Muscle of leg (tissue), 3 donors: ENCODE measurements at regions not wholly inside any gene's neighbourhood (a gene's known extent, or its start where the extent isn't known, plus 50 kb on each side); places are given as distances from the start of the nearest gene placed in this dataset.

ENCODE experiments used
- DNase-seq: peaks from one replicate; pipeline ENCODE4 v3.0.0; 2013
- H3K27ac ChIP-seq: one replicate; pipeline ENCODE4 v1.5.1; 2013; ENCODE audit warnings: mild to moderate bottlenecking, low read length, control low read depth
- H3K27me3 ChIP-seq: one replicate; pipeline ENCODE4 v1.6.1; 2013; ENCODE audit warnings: low read length; ENCODE audit not compliant: control insufficient read depth, insufficient read depth
- H3K36me3 ChIP-seq: one replicate; pipeline ENCODE4 v1.6.1; 2013; ENCODE audit warnings: low read length; ENCODE audit not compliant: control insufficient read depth, insufficient read depth
- H3K4me1 ChIP-seq: one replicate; pipeline ENCODE4 v1.6.1; 2013; ENCODE audit warnings: low read length; ENCODE audit not compliant: control insufficient read depth, insufficient read depth
- H3K4me3 ChIP-seq: one replicate; pipeline ENCODE4 v1.5.1; 2013; ENCODE audit warnings: low read length, control low read depth
- H3K9me3 ChIP-seq: replicated peaks from 2 replicates; pipeline ENCODE4 v1.6.1; 2013; ENCODE audit warnings: low read depth, low read length; ENCODE audit not compliant: control insufficient read depth
- WGBS: methylation state at CpG from one replicate; pipeline ENCODE4 v1.1.5; 2013; ENCODE audit warnings: missing lambda C conversion rate; ENCODE audit not compliant: insufficient coverage; 5-methylcytosine and 5-hydroxymethylcytosine counted together

DNA sequence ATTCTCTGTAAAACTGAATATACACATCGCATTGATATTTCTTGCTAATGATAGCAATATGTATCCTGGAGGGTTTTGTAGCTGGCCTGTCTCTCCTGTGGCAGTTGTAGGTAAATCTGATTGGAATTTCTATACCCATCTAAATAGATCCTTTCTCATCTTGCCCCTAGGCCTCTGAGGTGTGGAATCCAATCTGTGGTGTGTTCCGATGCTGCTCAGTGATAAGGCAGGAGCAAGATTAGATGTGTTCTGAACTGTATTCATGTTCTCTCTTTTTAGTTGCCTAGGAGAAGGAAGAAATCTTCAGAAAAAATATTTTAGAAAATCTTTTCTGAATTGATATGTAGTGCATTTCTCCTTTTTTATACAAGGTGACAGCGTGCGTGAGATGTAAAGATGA, 507.5 kb downstream of the NR2F1-AS1 start:
- Histone ChIP-seq H3K9me3 (no peaks in the 10 kb centered on the region), H3K27ac (no peak overlapping the region), H3K4me1 (peaks cover 2% of the 10 kb centered on the region), H3K4me3 (no peak overlapping the region), H3K36me3 (no peaks in the 10 kb centered on the region), H3K27me3 (no peaks in the 10 kb centered on the region)
- no CpG with 5 or more reads among the region's 4 CpGs for WGBS
- DNase-seq, result no peak

- no CpG with 5 or more reads among the region's 3 CpGs for WGBS
- H3K27ac ChIP-seq, result no peak overlapping the region
Observed at GRCh38 chr5:93072831-93073459, 508.1 kb downstream of the NR2F1-AS1 start.

DNA sequence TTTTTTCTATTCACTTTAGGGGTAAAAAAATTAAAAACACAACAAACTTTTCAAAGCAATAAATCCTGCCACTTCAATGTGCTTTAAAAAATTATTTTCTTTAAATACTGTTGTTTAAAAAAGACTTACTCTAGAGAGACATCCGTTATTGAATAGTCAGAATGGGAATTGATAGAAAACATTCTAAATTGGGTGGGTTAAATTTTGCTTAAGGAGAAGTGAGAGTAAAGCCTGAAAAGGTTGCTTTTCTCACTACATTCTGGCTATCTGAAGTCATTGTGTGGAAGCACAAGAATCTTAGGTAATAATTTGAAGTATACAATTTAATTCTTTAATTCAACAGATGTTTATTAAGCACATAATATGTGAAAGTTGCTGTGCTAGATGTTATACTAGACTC, 509.3 kb downstream of the NR2F1-AS1 start:
- H3K27ac ChIP-seq, result no peak overlapping the region
- no CpG with 5 or more reads among the region's 1 CpG for WGBS
- no peak overlapping the region for H3K4me3 ChIP-seq
- no peaks in the 10 kb centered on the region for H3K27me3 ChIP-seq
- H3K36me3 ChIP-seq, result no peaks in the 10 kb centered on the region
- no peaks in the 10 kb centered on the region for H3K9me3 ChIP-seq
- DNase-seq, result no peak
- no peaks in the 10 kb centered on the region for H3K4me1 ChIP-seq

More at GRCh38 chr5:93072831-93073459, 508.1 kb downstream of the NR2F1-AS1 start:
- Histone ChIP-seq H3K4me1 (no peaks in the 10 kb centered on the region), H3K27me3 (no peaks in the 10 kb centered on the region), H3K4me3 (no peak overlapping the region), H3K36me3 (no peaks in the 10 kb centered on the region), H3K9me3 (no peaks in the 10 kb centered on the region)
- no peak for DNase-seq

DNA sequence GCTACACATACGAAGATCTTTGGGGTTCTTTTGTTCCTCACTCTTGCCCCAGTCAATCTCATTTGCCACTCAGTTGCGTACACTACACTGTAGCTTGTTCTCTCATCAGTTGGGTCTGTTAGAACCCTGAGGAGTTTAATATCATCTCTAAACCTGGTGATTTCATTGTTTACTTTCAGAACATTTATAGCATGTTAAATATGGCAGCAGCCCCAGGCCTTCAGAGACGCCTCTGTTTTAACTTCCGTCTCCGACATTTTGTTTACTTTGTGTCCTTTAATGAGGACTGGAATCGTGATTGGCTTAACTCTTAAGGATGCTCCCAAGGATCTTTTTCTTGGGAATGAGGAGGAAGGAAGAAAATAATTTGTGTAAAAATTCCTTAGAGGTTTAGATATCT, 510.1 kb downstream of the NR2F1-AS1 start:
- H3K27ac ChIP-seq, result no peak overlapping the region
- no peaks in the 10 kb centered on the region for H3K27me3 ChIP-seq
- DNase-seq, result no peak
- H3K36me3 ChIP-seq, result no peaks in the 10 kb centered on the region
- H3K4me3 ChIP-seq, result no peak overlapping the region
- WGBS, result no CpG with 5 or more reads among the region's 6 CpGs
- H3K4me1 ChIP-seq, result no peaks in the 10 kb centered on the region
- no peaks in the 10 kb centered on the region for H3K9me3 ChIP-seq

DNA sequence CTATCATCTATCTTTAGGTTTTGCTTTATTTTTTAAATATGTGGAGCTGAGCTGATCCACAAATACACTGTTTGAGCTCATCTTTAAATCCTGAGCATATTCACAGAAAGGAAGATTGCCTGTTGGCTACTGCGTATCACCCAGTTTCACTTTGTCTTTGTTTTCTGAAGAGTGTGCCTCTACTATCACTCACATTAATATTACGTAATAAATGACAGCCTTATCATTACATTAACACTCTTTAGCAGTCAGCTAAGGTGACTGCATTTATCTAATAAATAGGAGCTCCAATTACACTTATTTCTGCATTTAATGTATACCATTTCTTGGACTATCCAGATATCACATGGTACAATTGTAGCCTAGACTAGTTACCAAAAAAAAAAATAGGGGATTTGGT, 511.7 kb downstream of the NR2F1-AS1 start:
- Histone ChIP-seq H3K27me3 (no peaks in the 10 kb centered on the region), H3K36me3 (no peaks in the 10 kb centered on the region), H3K4me3 (no peak overlapping the region), H3K9me3 (no peaks in the 10 kb centered on the region), H3K27ac (no peak overlapping the region), H3K4me1 (no peaks in the 10 kb centered on the region)
- no CpG with 5 or more reads among the region's 2 CpGs for WGBS
- DNase-seq, result no peak

DNA sequence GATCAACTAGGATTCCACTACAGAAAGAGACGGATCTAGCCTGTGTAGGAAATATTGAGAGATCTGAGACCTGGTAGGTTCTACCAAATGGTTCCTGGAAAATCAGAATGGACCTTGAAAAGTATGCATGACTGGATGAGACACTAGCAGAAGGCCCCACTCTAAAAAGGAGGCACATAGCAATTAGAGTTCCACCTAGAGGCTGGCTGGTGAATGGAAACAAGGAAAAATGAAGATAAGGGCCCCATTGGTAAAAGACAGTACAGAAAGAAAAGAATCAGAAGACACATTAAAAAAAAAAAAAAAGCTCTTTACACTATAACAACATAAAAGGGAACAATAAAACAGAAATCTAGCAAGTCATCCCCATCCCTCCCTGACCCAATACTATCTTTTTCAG, 518.5 kb downstream of the NR2F1-AS1 start:
- Histone ChIP-seq H3K27ac (no peak overlapping the region), H3K4me3 (no peak overlapping the region), H3K36me3 (no peaks in the 10 kb centered on the region), H3K4me1 (no peaks in the 10 kb centered on the region), H3K27me3 (no peaks in the 10 kb centered on the region), H3K9me3 (no peaks in the 10 kb centered on the region)
- no peak for DNase-seq
- WGBS, result no CpG with 5 or more reads among the region's 1 CpG

DNA sequence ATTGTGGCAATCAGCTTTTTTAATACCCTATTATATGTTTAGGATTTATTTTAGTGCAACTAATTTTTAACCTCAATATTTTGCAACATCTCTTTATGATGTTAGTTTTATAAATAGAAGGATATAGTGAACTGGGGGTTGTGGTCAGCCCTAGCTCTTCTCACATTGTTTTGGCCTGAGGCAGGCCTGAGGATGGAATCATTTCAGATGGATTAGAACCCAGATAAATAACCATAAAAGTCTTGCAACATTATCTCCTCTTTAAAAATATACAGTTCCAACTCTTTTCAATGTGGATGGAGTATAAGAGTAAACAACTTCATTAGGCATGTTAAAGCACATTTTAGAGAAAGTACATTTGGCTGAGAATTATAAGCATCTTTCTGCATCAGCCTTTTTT, 522.7 kb downstream of the NR2F1-AS1 start:
- no peak for DNase-seq
- Histone ChIP-seq H3K36me3 (no peaks in the 10 kb centered on the region), H3K4me3 (no peak overlapping the region)

GRCh38 chr5:93057311-93057710, 523.7 kb downstream of the NR2F1-AS1 start:
- Histone ChIP-seq H3K36me3 (no peaks in the 10 kb centered on the region), H3K4me3 (no peak overlapping the region), H3K9me3 (no peaks in the 10 kb centered on the region), H3K27me3 (no peaks in the 10 kb centered on the region), H3K27ac (no peak overlapping the region), H3K4me1 (no peaks in the 10 kb centered on the region)
- no CpG with 5 or more reads among the region's 2 CpGs for WGBS
- DNase-seq, result no peak

More for the DNA sequence above, 522.7 kb downstream of the NR2F1-AS1 start:
- no peak overlapping the region for H3K27ac ChIP-seq
- no peaks in the 10 kb centered on the region for H3K4me1 ChIP-seq
- H3K9me3 ChIP-seq, result no peaks in the 10 kb centered on the region
- H3K27me3 ChIP-seq, result no peaks in the 10 kb centered on the region

GRCh38 chr5:93055971-93056370, 525.0 kb downstream of the NR2F1-AS1 start:
- Histone ChIP-seq H3K4me1 (no peaks in the 10 kb centered on the region), H3K27ac (no peak overlapping the region), H3K9me3 (no peaks in the 10 kb centered on the region), H3K4me3 (no peak overlapping the region), H3K27me3 (no peaks in the 10 kb centered on the region), H3K36me3 (no peaks in the 10 kb centered on the region)
- no peak for DNase-seq
- no CpG with 5 or more reads among the region's 3 CpGs for WGBS

DNA sequence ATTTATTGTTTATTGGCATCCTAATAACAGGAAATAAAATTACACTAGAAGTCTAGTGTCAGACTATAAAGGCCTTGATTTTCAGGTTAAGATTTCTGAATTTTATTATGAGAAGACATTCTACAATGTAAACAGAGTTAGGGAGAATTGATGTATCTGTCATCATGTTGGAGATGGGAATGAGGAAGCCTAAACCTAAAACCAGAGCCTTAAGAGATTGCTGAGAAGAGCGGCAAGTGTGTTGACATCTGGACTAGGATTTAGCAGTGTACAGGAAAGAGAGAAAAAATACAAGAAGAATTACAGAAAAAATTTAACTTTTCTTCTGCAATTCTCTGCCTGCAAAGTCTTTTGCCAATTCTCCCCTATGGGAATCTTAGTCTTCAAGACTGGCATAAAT, 525.5 kb downstream of the NR2F1-AS1 start:
- no peaks in the 10 kb centered on the region for H3K4me1 ChIP-seq
- no peak overlapping the region for H3K27ac ChIP-seq
- H3K9me3 ChIP-seq, result no peaks in the 10 kb centered on the region
- no peak overlapping the region for H3K4me3 ChIP-seq
- no peak for DNase-seq
- H3K27me3 ChIP-seq, result no peaks in the 10 kb centered on the region
- no peaks in the 10 kb centered on the region for H3K36me3 ChIP-seq
- no CpG with 5 or more reads among the region's 1 CpG for WGBS
